ENCODE measurements at regions not wholly inside any gene's neighbourhood (a gene's known extent, or its start where the extent isn't known, plus 50 kb on each side); places are given as distances from the start of the nearest gene placed in this dataset.

- no peak for DNase-seq (ENCODE audit: low spot score)
- no peak for TF ChIP-seq CTCF (IDR thresholded peaks at IDR 0.05; ENCODE audit: extremely low read depth, insufficient read depth, missing control alignments)
- in situ Hi-C loops (cut with MboI; ENCODE audit: low pct_unique_long_range_greater_than_20kb, low sequenced_read_pairs, unreplicated experiment), result no loop called here
These were observed 151.7 kb downstream of the ERMARD start for GRCh38 chr6:169903122-169903521.

- DNase-seq (ENCODE audit: low spot score), result no peak
- TF ChIP-seq CTCF (IDR thresholded peaks at IDR 0.05; ENCODE audit: extremely low read depth, insufficient read depth, missing control alignments), result no peak
- in situ Hi-C loops (cut with MboI; ENCODE audit: low pct_unique_long_range_greater_than_20kb, low sequenced_read_pairs, unreplicated experiment), result no loop called here
These were observed 151.2 kb downstream of the ERMARD start for GRCh38 chr6:169902604-169903003.

- in situ Hi-C loops (cut with MboI; ENCODE audit: low pct_unique_long_range_greater_than_20kb, low sequenced_read_pairs, unreplicated experiment), result no loop called here
- DNase-seq (ENCODE audit: low spot score), result no peak
- no peak for TF ChIP-seq CTCF (IDR thresholded peaks at IDR 0.05; ENCODE audit: extremely low read depth, insufficient read depth, missing control alignments)
These were observed 150.6 kb downstream of the ERMARD start for GRCh38 chr6:169902070-169902469.

- no peak for DNase-seq (ENCODE audit: low spot score)
- no peak for TF ChIP-seq CTCF (IDR thresholded peaks at IDR 0.05; ENCODE audit: extremely low read depth, insufficient read depth, missing control alignments)
- in situ Hi-C loops (cut with MboI; ENCODE audit: low pct_unique_long_range_greater_than_20kb, low sequenced_read_pairs, unreplicated experiment), result no loop called here
These were observed 148.2 kb downstream of the ERMARD start for GRCh38 chr6:169899481-169900145.

- no peak for DNase-seq (ENCODE audit: low spot score)
- in situ Hi-C loops (cut with MboI; ENCODE audit: low pct_unique_long_range_greater_than_20kb, low sequenced_read_pairs, unreplicated experiment), result no loop called here
- TF ChIP-seq CTCF (IDR thresholded peaks at IDR 0.05; ENCODE audit: extremely low read depth, insufficient read depth, missing control alignments), result no peak
These were observed 147.5 kb downstream of the ERMARD start for GRCh38 chr6:169898788-169899480.

- TF ChIP-seq CTCF (IDR thresholded peaks at IDR 0.05; ENCODE audit: extremely low read depth, insufficient read depth, missing control alignments), result no peak
- in situ Hi-C loops (cut with MboI; ENCODE audit: low pct_unique_long_range_greater_than_20kb, low sequenced_read_pairs, unreplicated experiment), result no loop called here
- no peak for DNase-seq (ENCODE audit: low spot score)
These were observed 146.4 kb downstream of the ERMARD start for GRCh38 chr6:169897601-169898358.

Measured in GM13977 (cell line).